SK-N-SH treated with all-trans-retinoic acid at 6 μM for 48 hours (cell line): ENCODE measurements at regions not wholly inside any gene's neighbourhood (a gene's known extent, or its start where the extent isn't known, plus 50 kb on each side); places are given as distances from the start of the nearest gene placed in this dataset.

Experiments
- ATAC-seq: fragments of 200-7000 bp; cut with Tn5 transposase; 3 replicates; pipeline ENCODE4 v1.9.1; 2020; ENCODE audit warnings: mild to moderate bottlenecking, moderate library complexity
- ARNTL ChIP-seq: fragments of 450-650 bp; formaldehyde crosslinking; IDR thresholded peaks from 2 replicates; pipeline ENCODE4 v1.5.0; 2020; ENCODE audit warnings: low read depth, mild to moderate bottlenecking, moderate library complexity, borderline replicate concordance
- BACH2 ChIP-seq: fragments of 250-450 bp; sonication (Bioruptor Pico); IDR thresholded peaks from 2 replicates; pipeline ENCODE4 v1.9.0; 2021; ENCODE audit warnings: mild to moderate bottlenecking, borderline replicate concordance
- CREB5 ChIP-seq: fragments of 250-450 bp; sonication (Bioruptor Pico); IDR thresholded peaks from 2 replicates; pipeline ENCODE4 v1.5.1; 2020; ENCODE audit warnings: low read depth, mild to moderate bottlenecking, moderate library complexity
- CSDC2 ChIP-seq: fragments of 250-450 bp; sonication (Bioruptor Pico); IDR thresholded peaks from 2 replicates; pipeline ENCODE4 v1.5.0; 2020; ENCODE audit warnings: mild to moderate bottlenecking, moderate library complexity
- CSRNP3 ChIP-seq: fragments of 250-450 bp; sonication (Bioruptor Pico); IDR thresholded peaks from 2 replicates; pipeline ENCODE4 v1.5.1; 2021; ENCODE audit warnings: mild to moderate bottlenecking, moderate library complexity
- ESRRG ChIP-seq: fragments of 250-450 bp; sonication (Bioruptor Pico); IDR thresholded peaks from 2 replicates; pipeline ENCODE4 v1.6.1; 2021; ENCODE audit warnings: mild to moderate bottlenecking
- GLIS3 ChIP-seq: fragments of 250-450 bp; sonication (Bioruptor Pico); IDR thresholded peaks from 2 replicates; pipeline ENCODE4 v1.5.0; 2020; ENCODE audit warnings: mild to moderate bottlenecking, moderate library complexity
- ISL1 ChIP-seq: fragments of 250-450 bp; sonication (Bioruptor Pico); IDR thresholded peaks from 2 replicates; pipeline ENCODE4 v2.1.2; 2022; ENCODE audit warnings: mild to moderate bottlenecking, moderate library complexity
- OSR1 ChIP-seq: fragments of 250-450 bp; sonication (Bioruptor Pico); IDR thresholded peaks from 2 replicates; pipeline ENCODE4 v1.8.0; 2022; ENCODE audit warnings: moderate library complexity, mild to moderate bottlenecking, inconsistent platforms
- PATZ1 ChIP-seq: fragments of 250-450 bp; sonication (Bioruptor Pico); IDR thresholded peaks from 2 replicates; pipeline ENCODE4 v1.8.0; 2020; ENCODE audit warnings: mild to moderate bottlenecking, moderate library complexity, borderline replicate concordance
- POU6F1 ChIP-seq: fragments of 250-450 bp; sonication (Bioruptor Pico); IDR thresholded peaks from 2 replicates; pipeline ENCODE4 v1.8.0; 2021; ENCODE audit warnings: low read depth, mild to moderate bottlenecking, moderate library complexity, borderline replicate concordance
- PPARA ChIP-seq: fragments of 250-450 bp; sonication (Bioruptor Pico); IDR thresholded peaks from 2 replicates; pipeline ENCODE4 v1.5.0; 2020; ENCODE audit warnings: mild to moderate bottlenecking, borderline replicate concordance
- RARB ChIP-seq: fragments of 250-450 bp; sonication (Bioruptor Pico); IDR thresholded peaks from 2 replicates; pipeline ENCODE4 v1.8.0; 2021; ENCODE audit warnings: mild to moderate bottlenecking, moderate library complexity
- SNAI2 ChIP-seq: fragments of 250-450 bp; sonication (Bioruptor Pico); IDR thresholded peaks from 2 replicates; pipeline ENCODE4 v1.5.0; 2020; ENCODE audit warnings: mild to moderate bottlenecking, moderate library complexity
- TCF4 ChIP-seq: fragments of 250-450 bp; sonication (Bioruptor Pico); IDR thresholded peaks from 2 replicates; pipeline ENCODE4 v1.8.0; 2021; ENCODE audit warnings: mild to moderate bottlenecking, moderate library complexity, borderline replicate concordance
- TOX ChIP-seq: fragments of 250-450 bp; sonication (Bioruptor Pico); IDR thresholded peaks from 2 replicates; pipeline ENCODE4 v1.8.0; 2021; ENCODE audit warnings: mild to moderate bottlenecking, moderate library complexity, borderline replicate concordance
- TSHZ2 ChIP-seq: fragments of 250-450 bp; sonication (Bioruptor Pico); IDR thresholded peaks from 2 replicates; pipeline ENCODE4 v1.5.0; 2020; ENCODE audit warnings: mild to moderate bottlenecking, moderate library complexity
- ZC3H10 ChIP-seq: fragments of 250-450 bp; sonication (Bioruptor Pico); IDR thresholded peaks from 2 replicates; pipeline ENCODE4 v1.5.1; 2021; ENCODE audit warnings: mild to moderate bottlenecking, moderate library complexity
- ZFP3 ChIP-seq: fragments of 250-450 bp; sonication (Bioruptor Pico); IDR thresholded peaks from 2 replicates; pipeline ENCODE4 v1.5.0; 2020; ENCODE audit warnings: mild to moderate bottlenecking, moderate library complexity
- ZFP30 ChIP-seq: fragments of 450-650 bp; formaldehyde crosslinking; IDR thresholded peaks from 2 replicates; pipeline ENCODE4 v1.5.0; 2022; ENCODE audit warnings: mild to moderate bottlenecking, moderate library complexity
- ZNF565 ChIP-seq: fragments of 450-650 bp; formaldehyde crosslinking; conservative IDR thresholded peaks from 2 replicates; pipeline ENCODE4 v1.5.0; 2020; ENCODE audit warnings: low read depth, mild to moderate bottlenecking, moderate library complexity
- ZNF70 ChIP-seq: fragments of 450-650 bp; formaldehyde crosslinking; IDR thresholded peaks from 2 replicates; pipeline ENCODE4 v1.5.0; 2020; ENCODE audit warnings: mild to moderate bottlenecking, moderate library complexity
- ZNF8 ChIP-seq: fragments of 450-650 bp; formaldehyde crosslinking; IDR thresholded peaks from 2 replicates; pipeline ENCODE4 v1.5.0; 2020; ENCODE audit warnings: mild to moderate bottlenecking, moderate library complexity

GRCh38 chr4:37058826-37059225 lies 185.7 kb upstream of the NWD2 start:
- no peak for ATAC-seq
- TF ChIP-seq ESRRG (CRISPR knock-in tag): no peak
- TF ChIP-seq PPARA (CRISPR knock-in tag): no peak
- no peak for TF ChIP-seq GLIS3 (CRISPR knock-in tag)
- TF ChIP-seq BACH2 (CRISPR knock-in tag): no peak
- no peak for TF ChIP-seq PATZ1 (CRISPR knock-in tag)
- no peak for TF ChIP-seq ARNTL (CRISPR knock-in tag)
- no peak for TF ChIP-seq OSR1 (CRISPR knock-in tag)
- no peak for TF ChIP-seq ZFP3 (CRISPR knock-in tag)
- TF ChIP-seq CSRNP3: no peak
- no peak for TF ChIP-seq CREB5 (CRISPR knock-in tag)
- no peak for TF ChIP-seq ZFP30 (CRISPR knock-in tag)
- no peak for TF ChIP-seq ZNF565
- no peak for TF ChIP-seq POU6F1 (CRISPR knock-in tag)
- TF ChIP-seq TOX: no peak
- no peak for TF ChIP-seq ZNF70 (CRISPR knock-in tag)
- TF ChIP-seq CSDC2 (CRISPR knock-in tag): no peak
- no peak for TF ChIP-seq ISL1 (CRISPR knock-in tag)
- no peak for TF ChIP-seq SNAI2 (CRISPR knock-in tag)
- no peak for TF ChIP-seq ZC3H10 (CRISPR knock-in tag)

GRCh38 chr4:37066159-37066558 lies 178.4 kb upstream of the NWD2 start:
- TF ChIP-seq ARNTL (CRISPR knock-in tag): no peak
- TF ChIP-seq BACH2 (CRISPR knock-in tag): no peak
- no peak for TF ChIP-seq GLIS3 (CRISPR knock-in tag)
- TF ChIP-seq SNAI2 (CRISPR knock-in tag): no peak
- no peak for TF ChIP-seq TSHZ2 (CRISPR knock-in tag)
- TF ChIP-seq ZFP3 (CRISPR knock-in tag): no peak
- no peak for TF ChIP-seq RARB (CRISPR knock-in tag)
- TF ChIP-seq PATZ1 (CRISPR knock-in tag): no peak
- no peak for TF ChIP-seq PPARA (CRISPR knock-in tag)
- no peak for TF ChIP-seq TCF4 (CRISPR knock-in tag)
- TF ChIP-seq ZFP30 (CRISPR knock-in tag): no peak
- TF ChIP-seq ZC3H10 (CRISPR knock-in tag): no peak
- no peak for TF ChIP-seq CREB5 (CRISPR knock-in tag)
- no peak for TF ChIP-seq ZNF565
- TF ChIP-seq ZNF8 (CRISPR knock-in tag): no peak
- TF ChIP-seq CSDC2 (CRISPR knock-in tag): no peak
- no peak for TF ChIP-seq ESRRG (CRISPR knock-in tag)
- no peak for ATAC-seq
